ENCODE measurements at regions not wholly inside any gene's neighbourhood (a gene's known extent, or its start where the extent isn't known, plus 50 kb on each side); places are given as distances from the start of the nearest gene placed in this dataset.

- intact Hi-C loops (cut with micrococcal nuclease; ENCODE audit: unreplicated experiment), result no loop called here
- Histone ChIP-seq H3K4me1 (ENCODE audit: insufficient read depth, low read length, poor library complexity, severe bottlenecking) (no peaks in the 10 kb centered on the region), H3K27ac (ENCODE audit: low read depth, low read length, poor library complexity, severe bottlenecking) (no peak overlapping the region), H3K27me3 (replicated peaks; ENCODE audit: insufficient read depth, low read depth, low read length, poor library complexity) (no peaks in the 10 kb centered on the region), H3K9me3 (ENCODE audit: low read depth, low read length, poor library complexity, severe bottlenecking) (no peaks in the 10 kb centered on the region), H3K36me3 (ENCODE audit: insufficient read depth, low read length, poor library complexity, severe bottlenecking) (no peaks in the 10 kb centered on the region), H3K4me3 (ENCODE audit: low read depth, low read length, poor library complexity, severe bottlenecking) (no peak overlapping the region)
- no TSS peak for BruUV-seq (replicated peaks)
- ChIA-PET POLR2A (ENCODE audit: low non-redundant PET) (no interaction called here), CTCF (no interaction called here)
- no peak for DNase-seq (ENCODE audit: low spot score)
- TF ChIP-seq CTCF (conservative IDR thresholded peaks at IDR 0.05; ENCODE audit: low read depth, low read length) (no peak), EZH2 (IDR thresholded peaks at IDR 0.05; ENCODE audit: borderline replicate concordance, low read depth, low read length, poor library complexity, severe bottlenecking) (no peak)
Measured at GRCh38 chr10:132118366-132118765, 52.6 kb downstream of the JAKMIP3 start.

- DNase-seq (ENCODE audit: low spot score), result no peak
Measured at GRCh38 chr10:132120200-132120599, 54.5 kb downstream of the JAKMIP3 start.

GRCh38 chr10:132120734-132121510, 55.2 kb downstream of the JAKMIP3 start:
- DNase-seq (ENCODE audit: low spot score), result no peak
- TF ChIP-seq EZH2 (IDR thresholded peaks at IDR 0.05; ENCODE audit: borderline replicate concordance, low read depth, low read length, poor library complexity, severe bottlenecking) (no peak), CTCF (conservative IDR thresholded peaks at IDR 0.05; ENCODE audit: low read depth, low read length) (no peak)
- ChIA-PET CTCF (no interaction called here), POLR2A (ENCODE audit: low non-redundant PET) (no interaction called here)
- Histone ChIP-seq H3K36me3 (ENCODE audit: insufficient read depth, low read length, poor library complexity, severe bottlenecking) (no peaks in the 10 kb centered on the region), H3K9me3 (ENCODE audit: low read depth, low read length, poor library complexity, severe bottlenecking) (no peaks in the 10 kb centered on the region), H3K27ac (ENCODE audit: low read depth, low read length, poor library complexity, severe bottlenecking) (no peak overlapping the region), H3K4me1 (ENCODE audit: insufficient read depth, low read length, poor library complexity, severe bottlenecking) (no peaks in the 10 kb centered on the region), H3K27me3 (replicated peaks; ENCODE audit: insufficient read depth, low read depth, low read length, poor library complexity) (no peaks in the 10 kb centered on the region), H3K4me3 (ENCODE audit: low read depth, low read length, poor library complexity, severe bottlenecking) (no peak overlapping the region)
- intact Hi-C loops (cut with micrococcal nuclease; ENCODE audit: unreplicated experiment), result no loop called here
- BruUV-seq (replicated peaks), result no TSS peak

More at GRCh38 chr10:132120200-132120599, 54.5 kb downstream of the JAKMIP3 start:
- no peak for TF ChIP-seq EZH2 (IDR thresholded peaks at IDR 0.05; ENCODE audit: borderline replicate concordance, low read depth, low read length, poor library complexity, severe bottlenecking)
- no peak for TF ChIP-seq CTCF (conservative IDR thresholded peaks at IDR 0.05; ENCODE audit: low read depth, low read length)
- H3K9me3 ChIP-seq (ENCODE audit: low read depth, low read length, poor library complexity, severe bottlenecking), result no peaks in the 10 kb centered on the region
- no peaks in the 10 kb centered on the region for H3K4me1 ChIP-seq (ENCODE audit: insufficient read depth, low read length, poor library complexity, severe bottlenecking)
- intact Hi-C loops (cut with micrococcal nuclease; ENCODE audit: unreplicated experiment), result no loop called here
- no peak overlapping the region for H3K27ac ChIP-seq (ENCODE audit: low read depth, low read length, poor library complexity, severe bottlenecking)
- ChIA-PET CTCF (no interaction called here), POLR2A (ENCODE audit: low non-redundant PET) (no interaction called here)
- BruUV-seq (replicated peaks), result no TSS peak
- H3K4me3 ChIP-seq (ENCODE audit: low read depth, low read length, poor library complexity, severe bottlenecking), result no peak overlapping the region
- no peaks in the 10 kb centered on the region for H3K27me3 ChIP-seq (replicated peaks; ENCODE audit: insufficient read depth, low read depth, low read length, poor library complexity)
- no peaks in the 10 kb centered on the region for H3K36me3 ChIP-seq (ENCODE audit: insufficient read depth, low read length, poor library complexity, severe bottlenecking)

Data from A673 (cell line).